Muscle layer of colon (tissue), 2 donors: ENCODE measurements at regions not wholly inside any gene's neighbourhood (a gene's known extent, or its start where the extent isn't known, plus 50 kb on each side); places are given as distances from the start of the nearest gene placed in this dataset.

Experiments used
- H3K27ac ChIP-seq: one replicate; pipeline ENCODE4 v1.7.0; 2013; ENCODE audit warnings: low read depth, mild to moderate bottlenecking, low read length, moderate library complexity
- H3K27me3 ChIP-seq, 2 donors: one replicate each; pipeline ENCODE4 v1.7.0; 2013; ENCODE audit warnings: low read length in 2 of 2, mild to moderate bottlenecking in 2 of 2; ENCODE audit not compliant: insufficient read depth in 2 of 2, control insufficient read depth in 1 of 2
- H3K36me3 ChIP-seq: one replicate; pipeline ENCODE4 v1.7.0; 2013; ENCODE audit warnings: mild to moderate bottlenecking, low read length; ENCODE audit not compliant: insufficient read depth
- H3K4me1 ChIP-seq: one replicate; pipeline ENCODE4 v1.7.0; 2013; ENCODE audit warnings: mild to moderate bottlenecking, low read length; ENCODE audit not compliant: insufficient read depth
- H3K4me3 ChIP-seq, 2 donors: one replicate each; pipeline ENCODE4 v1.7.0; 2013; ENCODE audit warnings: low read length in 2 of 2, low read depth in 1 of 2, mild to moderate bottlenecking in 1 of 2, moderate library complexity in 1 of 2
- H3K9ac ChIP-seq: one replicate; pipeline ENCODE4 v1.7.0; 2013; ENCODE audit warnings: low read length
- H3K9me3 ChIP-seq: one replicate; pipeline ENCODE4 v1.7.0; 2013; ENCODE audit warnings: mild to moderate bottlenecking, low read length
- donor health status: abdominal sarcoma.
- donor health status: Adenocarcinoma of cecum.

DNA sequence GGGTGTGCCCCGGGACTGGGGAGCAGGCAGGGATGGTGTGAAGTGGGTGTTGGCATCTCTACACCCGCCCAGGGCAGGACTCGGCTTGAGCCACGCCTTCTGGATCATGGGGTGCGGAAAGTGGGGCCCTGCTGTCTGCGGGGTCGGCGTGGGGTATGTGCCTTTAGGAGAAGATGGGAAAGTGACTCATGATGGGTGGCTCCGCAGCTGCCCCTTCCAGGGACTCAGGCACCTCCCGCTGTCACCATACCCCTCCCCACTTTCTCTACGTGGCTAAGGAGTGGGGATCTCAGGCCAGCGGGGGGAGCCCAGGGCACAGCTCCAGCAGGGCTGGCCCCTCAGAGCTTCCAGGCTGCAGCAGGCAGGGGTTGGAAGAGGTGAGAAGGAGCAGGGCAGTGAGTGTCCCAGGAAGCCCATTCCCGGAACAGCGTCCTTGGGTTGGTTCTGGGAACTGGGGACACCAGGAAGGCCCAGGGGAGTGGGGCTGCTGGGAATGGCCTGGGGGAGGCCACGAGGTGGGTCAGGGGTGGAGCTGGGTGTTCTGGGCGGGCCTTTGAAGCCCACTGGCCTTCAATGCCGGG, 102.9 kb upstream of the FGF3 start:
- Histone ChIP-seq H3K4me3 (no peak overlapping the region), H3K27me3 (peaks cover 14 to 26% of the 10 kb centered on the region in 2 donors), H3K9me3 (no peaks in the 10 kb centered on the region), H3K36me3 (no peaks in the 10 kb centered on the region), H3K27ac (no peak overlapping the region), H3K4me1 (peaks cover 18% of the 10 kb centered on the region), H3K9ac (no peak overlapping the region)

- H3K27ac ChIP-seq = no peak overlapping the region
- H3K4me1 ChIP-seq = peaks cover 18% of the 10 kb centered on the region
- peaks cover 14 to 26% of the 10 kb centered on the region in 2 donors for H3K27me3 ChIP-seq
- no peak overlapping the region for H3K9ac ChIP-seq
- H3K4me3 ChIP-seq = no peak overlapping the region
- H3K9me3 ChIP-seq = no peaks in the 10 kb centered on the region
- no peaks in the 10 kb centered on the region for H3K36me3 ChIP-seq
Measured at GRCh38 chr11:69922596-69923111, 103.4 kb upstream of the FGF3 start.

DNA sequence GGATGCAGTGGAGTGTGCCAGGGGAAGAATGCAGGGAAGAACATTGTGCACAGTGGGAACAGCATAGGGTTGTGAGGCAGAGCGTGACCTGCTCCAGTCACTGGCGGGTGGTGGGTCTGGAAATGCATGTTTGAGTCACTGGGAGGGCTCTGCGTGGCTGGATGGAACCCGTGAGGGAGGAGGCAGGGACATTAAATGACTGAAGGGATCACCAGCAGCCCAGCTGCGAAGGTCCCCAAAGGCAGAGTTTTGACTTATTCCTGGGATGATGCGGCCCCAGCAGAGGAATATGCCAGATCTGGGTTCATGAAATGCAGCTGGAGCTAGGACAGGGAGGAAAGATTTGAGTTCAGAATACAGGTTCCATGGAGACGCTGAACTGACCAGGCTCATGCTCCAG, 104.0 kb upstream of the FGF3 start:
- peaks cover 14 to 26% of the 10 kb centered on the region in 2 donors for H3K27me3 ChIP-seq
- no peak overlapping the region for H3K27ac ChIP-seq
- H3K9me3 ChIP-seq = no peaks in the 10 kb centered on the region
- H3K4me3 ChIP-seq = no peak overlapping the region
- H3K4me1 ChIP-seq = peaks cover 18% of the 10 kb centered on the region
- H3K9ac ChIP-seq = no peak overlapping the region
- H3K36me3 ChIP-seq = no peaks in the 10 kb centered on the region

GRCh38 chr11:69923641-69924307, 104.6 kb upstream of the FGF3 start:
- Histone ChIP-seq H3K4me3 (no peak overlapping the region), H3K9me3 (no peaks in the 10 kb centered on the region), H3K4me1 (peaks cover 15% of the 10 kb centered on the region), H3K9ac (no peak overlapping the region), H3K27me3 (peaks cover 11 to 26% of the 10 kb centered on the region in 2 donors), H3K36me3 (no peaks in the 10 kb centered on the region), H3K27ac (no peak overlapping the region)

GRCh38 chr11:69924308-69925161, 105.3 kb upstream of the FGF3 start:
- H3K4me3 ChIP-seq = no peak overlapping the region
- no peak overlapping the region for H3K27ac ChIP-seq
- peaks cover 13% of the 10 kb centered on the region for H3K4me1 ChIP-seq
- H3K27me3 ChIP-seq = peaks cover 11 to 24% of the 10 kb centered on the region in 2 donors
- H3K9ac ChIP-seq = no peak overlapping the region
- no peaks in the 10 kb centered on the region for H3K36me3 ChIP-seq
- H3K9me3 ChIP-seq = peaks cover 5% of the 10 kb centered on the region

- H3K9me3 ChIP-seq = peaks cover 7% of the 10 kb centered on the region
- H3K9ac ChIP-seq = no peak overlapping the region
- H3K27ac ChIP-seq = no peak overlapping the region
- no peaks in the 10 kb centered on the region for H3K36me3 ChIP-seq
- peaks cover 11 to 30% of the 10 kb centered on the region in 2 donors for H3K27me3 ChIP-seq
- H3K4me1 ChIP-seq = peaks cover 13% of the 10 kb centered on the region
- H3K4me3 ChIP-seq = no peak overlapping the region
Measured at GRCh38 chr11:69925366-69926196, 106.4 kb upstream of the FGF3 start.

DNA sequence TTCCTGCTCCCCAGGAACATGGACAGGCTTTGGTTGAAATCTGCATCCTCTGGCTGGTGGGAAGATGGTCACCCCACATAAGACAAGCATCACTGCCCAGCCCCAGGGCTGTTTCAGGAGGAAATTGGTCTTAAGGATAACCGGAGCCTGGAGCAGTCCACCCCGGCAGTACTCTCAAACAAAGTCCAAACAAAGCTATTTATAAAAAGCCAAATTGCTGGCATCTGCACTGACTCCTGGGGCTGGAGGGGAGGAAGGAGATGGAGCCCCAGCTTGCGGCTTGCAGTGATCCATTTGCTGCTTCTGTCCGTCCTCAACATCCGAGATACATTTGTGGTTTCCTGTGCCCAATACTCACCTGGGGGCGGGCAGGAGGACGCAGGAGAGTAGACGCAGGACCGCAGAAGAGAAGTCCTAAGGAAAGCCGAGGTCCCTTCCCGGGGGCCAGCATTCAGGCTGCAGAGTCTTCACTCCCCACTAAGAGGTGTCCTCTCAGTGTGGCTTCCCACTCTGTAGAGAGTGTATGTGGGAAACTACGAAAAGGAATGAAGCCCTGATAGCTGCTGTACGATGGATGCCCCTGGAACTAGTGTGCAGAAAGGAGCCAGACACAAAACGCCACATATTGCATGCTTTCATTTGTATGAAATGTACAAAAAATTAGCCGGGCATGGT, 107.3 kb upstream of the FGF3 start:
- Histone ChIP-seq H3K36me3 (no peaks in the 10 kb centered on the region), H3K9me3 (peaks cover 7% of the 10 kb centered on the region), H3K9ac (no peak overlapping the region), H3K4me1 (peaks cover 13% of the 10 kb centered on the region), H3K4me3 (no peak overlapping the region), H3K27me3 (peaks cover 11 to 36% of the 10 kb centered on the region in 2 donors), H3K27ac (no peak overlapping the region)

- Histone ChIP-seq H3K9me3 (peaks cover 7% of the 10 kb centered on the region), H3K27me3 (peaks cover 7 to 40% of the 10 kb centered on the region in 2 donors), H3K9ac (no peak overlapping the region), H3K4me3 (no peak overlapping the region), H3K27ac (no peak overlapping the region), H3K4me1 (peaks cover 13% of the 10 kb centered on the region), H3K36me3 (no peaks in the 10 kb centered on the region)
Measured at GRCh38 chr11:69928121-69928520, 108.9 kb upstream of the FGF3 start.

DNA sequence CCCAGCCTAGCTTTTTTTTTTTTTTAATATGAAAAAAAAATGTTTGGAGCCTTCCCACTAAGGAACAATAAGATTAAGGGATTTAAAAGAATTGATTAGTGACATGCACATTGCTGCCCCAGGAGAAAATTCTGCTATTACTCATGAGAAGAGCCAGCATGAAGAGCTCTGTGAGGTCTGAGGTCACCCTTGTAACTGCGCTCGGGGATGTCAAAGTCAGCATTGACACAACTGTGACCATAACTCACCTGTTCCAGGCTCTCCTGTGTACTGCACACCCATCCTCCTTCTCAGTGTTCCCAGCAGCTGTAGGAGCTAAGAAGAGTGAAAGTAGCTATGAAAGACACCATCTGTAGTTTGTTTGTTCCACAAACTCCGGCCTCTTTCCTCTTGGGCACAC, 109.8 kb upstream of the FGF3 start:
- H3K9ac ChIP-seq = no peak overlapping the region
- H3K9me3 ChIP-seq = peaks cover 7% of the 10 kb centered on the region
- H3K27me3 ChIP-seq = peaks cover 6 to 40% of the 10 kb centered on the region in 2 donors
- H3K27ac ChIP-seq = no peak overlapping the region
- no peaks in the 10 kb centered on the region for H3K36me3 ChIP-seq
- peaks cover 13% of the 10 kb centered on the region for H3K4me1 ChIP-seq
- no peak overlapping the region for H3K4me3 ChIP-seq

- H3K27me3 ChIP-seq = peaks cover 0 to 34% of the 10 kb centered on the region in 2 donors
- no peaks in the 10 kb centered on the region for H3K36me3 ChIP-seq
- no peak overlapping the region for H3K27ac ChIP-seq
- H3K9ac ChIP-seq = no peak overlapping the region
- peaks cover 10% of the 10 kb centered on the region for H3K4me1 ChIP-seq
- no peak overlapping the region for H3K4me3 ChIP-seq
- H3K9me3 ChIP-seq = peaks cover 7% of the 10 kb centered on the region
Measured at GRCh38 chr11:69930081-69931059, 111.2 kb upstream of the FGF3 start.
